ENCODE measurements at regions not wholly inside any gene's neighbourhood (a gene's known extent, or its start where the extent isn't known, plus 50 kb on each side); places are given as distances from the start of the nearest gene placed in this dataset.

GRCh38 chr12:41888285-41888684, 256.4 kb downstream of the GXYLT1 start:
- TF ChIP-seq USF2 (IDR thresholded peaks at IDR 0.05; ENCODE audit: low read depth, low read length) (no peak), NFE2L2 (IDR thresholded peaks at IDR 0.05; ENCODE audit: low read depth, low read length) (no peak), MXI1 (IDR thresholded peaks at IDR 0.05; ENCODE audit: borderline replicate concordance, low read depth, low read length) (no peak), SMC3 (IDR thresholded peaks at IDR 0.05; ENCODE audit: low read depth, low read length) (no peak)
- in situ Hi-C loops (cut with MboI; ENCODE audit: low sequenced_read_pairs) (no loop called here), dilution Hi-C loops (cut with HindIII; ENCODE audit: low sequenced_read_pairs, unreplicated experiment) (no loop called here), intact Hi-C loops (cut with micrococcal nuclease) (no loop called here)
- Histone ChIP-seq H3K36me3 (ENCODE audit: control insufficient read depth, insufficient read depth, low read length) (no peaks in the 10 kb centered on the region), H3K79me1 (ENCODE audit: low read depth in 1 of 2, low read length in 2 of 2) (no peaks in the 10 kb centered on the region), H3K23ac (ENCODE audit: low read depth, low read length) (no peak overlapping the region), H3K4me1 (ENCODE audit: control insufficient read depth, insufficient read depth, low read length) (no peaks in the 10 kb centered on the region), H2BK120ac (ENCODE audit: low read depth, low read length) (no peak overlapping the region), H3K9ac (ENCODE audit: low read depth, low read length) (no peak overlapping the region), H2AFZ (replicated peaks; ENCODE audit: low read length, poor library complexity) (no peak overlapping the region), H2BK20ac (ENCODE audit: low read depth, low read length) (no peak overlapping the region), H3K18ac (ENCODE audit: low read depth, low read length) (no peak overlapping the region), H3K9me3 (ENCODE audit: control insufficient read depth, insufficient read depth, low read length) (no peaks in the 10 kb centered on the region), H3K4ac (ENCODE audit: low read depth, low read length) (no peak overlapping the region), H3K4me2 (ENCODE audit: low read depth, low read length) (no peak overlapping the region), H3K27me3 (ENCODE audit: control insufficient read depth, insufficient read depth, low read length) (no peaks in the 10 kb centered on the region), H2BK5ac (ENCODE audit: low read depth, low read length, poor library complexity, severe bottlenecking) (no peak overlapping the region), H2AK9ac (replicated peaks; ENCODE audit: low read depth, low read length, poor library complexity) (no peak overlapping the region), H3K9me1 (ENCODE audit: insufficient read depth, low read length) (no peaks in the 10 kb centered on the region), H3K14ac (replicated peaks; ENCODE audit: low read depth, low read length) (no peak overlapping the region), H4K8ac (ENCODE audit: low read depth in 2 of 2, low read length in 2 of 2) (no peak overlapping the region), H3K4me3 (ENCODE audit: insufficient read depth, low read depth, low read length) (no peak overlapping the region), H4K20me1 (ENCODE audit: insufficient read depth, low read length) (no peaks in the 10 kb centered on the region), H3K27ac (ENCODE audit: insufficient read depth, low read length) (no peak overlapping the region), H2AK5ac (ENCODE audit: low read depth, low read length) (no peak overlapping the region), H4K91ac (ENCODE audit: insufficient read depth, low read depth, low read length) (no peak overlapping the region), H3K56ac (ENCODE audit: extremely low read depth, insufficient read depth, low read length) (no peak overlapping the region), H4K5ac (ENCODE audit: low read depth, low read length) (no peak overlapping the region), H2BK15ac (ENCODE audit: low read depth, low read length) (no peak overlapping the region)
- ChIA-PET POLR2A (ENCODE audit: unreplicated experiment) (no interaction called here), CTCF (no interaction called here)
- no peak for DNase-seq
- no peak for ATAC-seq (ENCODE audit: low read depth)
- BruUV-seq (replicated peaks), result no TSS peak

Measured in IMR-90 (cell line).